OCI-LY3 (cell line): ENCODE measurements at regions not wholly inside any gene's neighbourhood (a gene's known extent, or its start where the extent isn't known, plus 50 kb on each side); places are given as distances from the start of the nearest gene placed in this dataset.

Experiments
- EZH2phosphoT487 ChIP-seq: fragments of 200-600 bp; shearing (Covaris generic); IDR thresholded peaks from 2 replicates; pipeline ENCODE4 v1.6.1; 2018; ENCODE audit warnings: antibody characterized with exemption, mixed run types, low read depth
- TF ChIP-seq, protein P1 (sequence below): fragments of 200-600, 300-600 bp; sonication (generic); IDR thresholded peaks from 2 replicates; pipeline ENCODE4 v1.5.1; 2014; ENCODE audit warnings: antibody characterized with exemption, low read length, low read depth

DNA sequence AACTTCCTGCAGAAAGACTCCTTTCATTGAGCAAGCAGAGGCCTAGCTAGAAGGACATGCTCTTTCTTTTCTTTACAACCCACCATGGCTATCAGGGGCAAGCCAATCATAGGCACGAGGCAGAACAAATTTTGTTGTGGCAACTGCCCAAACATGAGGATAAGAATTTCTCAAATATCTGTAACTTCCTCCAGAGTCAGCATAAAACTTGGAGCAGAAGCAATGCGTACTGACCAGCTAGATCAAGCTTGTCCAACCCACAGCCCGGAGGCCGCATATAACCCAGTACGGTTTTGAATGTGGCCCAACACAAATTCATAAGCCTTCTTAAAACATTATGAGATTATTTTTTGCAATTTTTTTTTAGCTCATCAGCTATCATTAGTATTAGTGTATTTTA, 87.0 kb upstream of the SOX21 start:
- TF ChIP-seq, protein P1, sequence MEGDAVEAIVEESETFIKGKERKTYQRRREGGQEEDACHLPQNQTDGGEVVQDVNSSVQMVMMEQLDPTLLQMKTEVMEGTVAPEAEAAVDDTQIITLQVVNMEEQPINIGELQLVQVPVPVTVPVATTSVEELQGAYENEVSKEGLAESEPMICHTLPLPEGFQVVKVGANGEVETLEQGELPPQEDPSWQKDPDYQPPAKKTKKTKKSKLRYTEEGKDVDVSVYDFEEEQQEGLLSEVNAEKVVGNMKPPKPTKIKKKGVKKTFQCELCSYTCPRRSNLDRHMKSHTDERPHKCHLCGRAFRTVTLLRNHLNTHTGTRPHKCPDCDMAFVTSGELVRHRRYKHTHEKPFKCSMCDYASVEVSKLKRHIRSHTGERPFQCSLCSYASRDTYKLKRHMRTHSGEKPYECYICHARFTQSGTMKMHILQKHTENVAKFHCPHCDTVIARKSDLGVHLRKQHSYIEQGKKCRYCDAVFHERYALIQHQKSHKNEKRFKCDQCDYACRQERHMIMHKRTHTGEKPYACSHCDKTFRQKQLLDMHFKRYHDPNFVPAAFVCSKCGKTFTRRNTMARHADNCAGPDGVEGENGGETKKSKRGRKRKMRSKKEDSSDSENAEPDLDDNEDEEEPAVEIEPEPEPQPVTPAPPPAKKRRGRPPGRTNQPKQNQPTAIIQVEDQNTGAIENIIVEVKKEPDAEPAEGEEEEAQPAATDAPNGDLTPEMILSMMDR: no peak
- TF ChIP-seq EZH2phosphoT487: no peak
